H9 (cell line): ENCODE measurements at regions not wholly inside any gene's neighbourhood (a gene's known extent, or its start where the extent isn't known, plus 50 kb on each side); places are given as distances from the start of the nearest gene placed in this dataset.

Source experiments
- DNase-seq: peaks from one replicate; pipeline ENCODE4 v3.0.0-alpha.2; 2017
- H2AFZ ChIP-seq: one replicate; pipeline ENCODE4 v1.6.1; 2013; ENCODE audit warnings: mild to moderate bottlenecking, low read length, control low read depth, moderate library complexity
- H2AK5ac ChIP-seq: 2 replicates; pipeline ENCODE4 v1.6.1; 2013; ENCODE audit warnings: low read length, control low read depth, mixed read lengths; ENCODE audit not compliant: insufficient read length
- H2BK120ac ChIP-seq: one replicate; pipeline ENCODE4 v1.6.1; 2013; ENCODE audit warnings: low read depth, mild to moderate bottlenecking, low read length, control low read depth, inconsistent platforms; ENCODE audit not compliant: poor library complexity, severe bottlenecking
- H2BK12ac ChIP-seq: 2 replicates; pipeline ENCODE4 v1.6.1; 2013; ENCODE audit warnings: low read length, control low read depth, mixed read lengths, low read depth; ENCODE audit not compliant: insufficient read length
- H2BK15ac ChIP-seq: 2 replicates; pipeline ENCODE4 v1.6.1; 2013; ENCODE audit warnings: low read depth, low read length, control low read depth
- H2BK20ac ChIP-seq: one replicate; pipeline ENCODE4 v1.6.1; 2013; ENCODE audit warnings: low read depth, mild to moderate bottlenecking, low read length, control low read depth, inconsistent platforms; ENCODE audit not compliant: poor library complexity, severe bottlenecking
- H2BK5ac ChIP-seq: 2 replicates; pipeline ENCODE4 v1.6.1; 2013; ENCODE audit warnings: low read length, control low read depth, mixed read lengths; ENCODE audit not compliant: insufficient read length
- H3K14ac ChIP-seq: 2 replicates; pipeline ENCODE4 v1.6.1; 2013; ENCODE audit warnings: low read length, control low read depth; ENCODE audit not compliant: insufficient read depth
- H3K18ac ChIP-seq: 2 replicates; pipeline ENCODE4 v1.6.1; 2013; ENCODE audit warnings: low read depth, mild to moderate bottlenecking, mixed read lengths, low read length, control low read depth; ENCODE audit not compliant: insufficient read length
- H3K23ac ChIP-seq: 2 replicates; pipeline ENCODE4 v1.6.1; 2013; ENCODE audit warnings: low read length, control low read depth, mixed read lengths, low read depth; ENCODE audit not compliant: insufficient read length
- H3K23me2 ChIP-seq: 2 replicates; pipeline ENCODE4 v1.6.1; 2013; ENCODE audit warnings: low read depth, mild to moderate bottlenecking, mixed read lengths, low read length, control low read depth; ENCODE audit not compliant: insufficient read length, poor library complexity, severe bottlenecking
- H3K27ac ChIP-seq: 2 replicates; pipeline ENCODE4 v1.5.1; 2013; ENCODE audit warnings: low read length, control low read depth, mixed read lengths, low read depth; ENCODE audit not compliant: insufficient read length
- H3K27me3 ChIP-seq: 2 replicates; pipeline ENCODE4 v1.6.1; 2013; ENCODE audit warnings: low read length, control low read depth, inconsistent platforms; ENCODE audit not compliant: insufficient read depth
- H3K4ac ChIP-seq: 2 replicates; pipeline ENCODE4 v1.6.1; 2013; ENCODE audit warnings: low read depth, mild to moderate bottlenecking, control low read depth, inconsistent platforms, low read length, moderate library complexity
- H3K4me1 ChIP-seq: 2 replicates; pipeline ENCODE4 v1.6.1; 2013; ENCODE audit warnings: low read length, control low read depth, inconsistent platforms; ENCODE audit not compliant: insufficient read depth
- H3K4me2 ChIP-seq: 2 replicates; pipeline ENCODE4 v1.6.1; 2013; ENCODE audit warnings: low read length, control low read depth, mixed read lengths; ENCODE audit not compliant: insufficient read length, insufficient read depth
- H3K56ac ChIP-seq: 2 replicates; pipeline ENCODE4 v1.6.1; 2013; ENCODE audit warnings: low read depth, mild to moderate bottlenecking, mixed read lengths, low read length, control low read depth; ENCODE audit not compliant: insufficient read length
- H3K79me1 ChIP-seq: 2 replicates; pipeline ENCODE4 v1.6.1; 2013; ENCODE audit warnings: low read depth, mild to moderate bottlenecking, moderate library complexity, low read length, control low read depth, inconsistent platforms; ENCODE audit not compliant: insufficient read depth, poor library complexity, severe bottlenecking
- H3K79me2 ChIP-seq: 2 replicates; pipeline ENCODE4 v1.6.1; 2013; ENCODE audit warnings: low read length, control low read depth, inconsistent platforms; ENCODE audit not compliant: insufficient read depth
- H3K9ac ChIP-seq: 2 replicates; pipeline ENCODE4 v1.6.1; 2013; ENCODE audit warnings: low read length, control low read depth, mixed read lengths; ENCODE audit not compliant: insufficient read length; ENCODE audit errors: extremely low read depth
- H3K9me3 ChIP-seq: one replicate; pipeline ENCODE4 v1.6.1; 2013; ENCODE audit warnings: low read depth, low read length, inconsistent platforms; ENCODE audit not compliant: control insufficient read depth
- H3T11ph ChIP-seq: one replicate; pipeline ENCODE4 v1.6.1; 2013; ENCODE audit warnings: mild to moderate bottlenecking, low read length, control low read depth, inconsistent platforms
- H4K20me1 ChIP-seq: one replicate; pipeline ENCODE4 v1.6.1; 2013; ENCODE audit not compliant: control insufficient read depth, insufficient read length, insufficient read depth
- H4K5ac ChIP-seq: 2 replicates; pipeline ENCODE4 v1.6.1; 2013; ENCODE audit warnings: low read depth, mild to moderate bottlenecking, mixed read lengths, low read length, control low read depth; ENCODE audit not compliant: insufficient read length
- H4K8ac ChIP-seq: replicated peaks from 2 replicates; pipeline ENCODE4 v1.6.1; 2013; ENCODE audit warnings: low read length, control low read depth, mixed read lengths, low read depth; ENCODE audit not compliant: insufficient read length
- H4K91ac ChIP-seq: 2 replicates; pipeline ENCODE4 v1.6.1; 2013; ENCODE audit warnings: low read depth, mild to moderate bottlenecking, moderate library complexity, mixed read lengths, low read length, control low read depth; ENCODE audit not compliant: insufficient read length
- H3K27ac Mint-ChIP-seq, 3 experiments: 2 replicates in 2 of 3; 3 replicates in 1 of 3; pipeline ENCODE4 v1.8.0; 2020 to 2021; ENCODE audit warnings: mixed read lengths in 3 of 3, mild to moderate bottlenecking in 1 of 3, moderate library complexity in 1 of 3
- H3K27me3 Mint-ChIP-seq: 2 replicates; pipeline ENCODE4 v1.8.0; 2021; ENCODE audit warnings: low read depth, mild to moderate bottlenecking, moderate library complexity, mixed read lengths
- H3K36me3 Mint-ChIP-seq, 3 experiments: 2 replicates in 2 of 3; 3 replicates in 1 of 3; pipeline ENCODE4 v1.8.0; 2020 to 2021; ENCODE audit warnings: low read depth in 3 of 3, mixed read lengths in 3 of 3; ENCODE audit not compliant: insufficient read depth in 1 of 3
- H3K4me1 Mint-ChIP-seq, 2 experiments: 2 replicates each; pipeline ENCODE4 v1.8.0; 2020; ENCODE audit warnings: mixed read lengths in 2 of 2
- H3K4me3 Mint-ChIP-seq, 2 experiments: 2 replicates in 1 of 2; 3 replicates in 1 of 2; pipeline ENCODE4 v1.8.0; 2020 to 2021; ENCODE audit warnings: mild to moderate bottlenecking in 2 of 2, mixed read lengths in 2 of 2, moderate library complexity in 1 of 2
- H3K9me3 Mint-ChIP-seq, 2 experiments: 2 replicates in 1 of 2; 3 replicates in 1 of 2; pipeline ENCODE4 v1.8.0; 2020; ENCODE audit warnings: mild to moderate bottlenecking in 2 of 2, mixed read lengths in 2 of 2, moderate library complexity in 1 of 2
- TF ChIP-seq, protein P1 (sequence below): fragments of 200-600 bp; sonication (generic); conservative IDR thresholded peaks from 3 replicates; pipeline ENCODE4 v1.8.0; 2021; ENCODE audit warnings: antibody characterized with exemption, mild to moderate bottlenecking

DNA sequence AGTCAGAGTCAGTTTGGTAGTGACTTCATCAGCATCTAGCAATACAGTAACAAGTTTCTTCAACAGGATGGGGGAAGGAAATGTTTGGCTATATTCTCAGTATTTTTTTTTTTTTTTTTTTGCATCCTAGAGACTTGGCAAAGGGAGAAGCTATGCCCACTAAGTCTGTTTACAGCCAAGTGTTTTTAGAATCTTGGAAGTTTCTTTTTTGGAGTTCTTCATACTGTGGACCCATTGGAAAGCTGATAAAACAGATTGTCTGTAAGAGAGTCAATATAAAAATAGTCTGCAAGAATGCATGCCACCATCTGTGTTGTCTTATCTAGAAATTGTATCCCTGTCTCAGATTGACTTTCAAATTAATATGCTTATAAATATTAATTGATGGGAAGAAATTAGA, 171.2 kb downstream of the ADCYAP1 start:
- Mint-ChIP-seq H3K27me3 (no peaks in the 10 kb centered on the region), H3K36me3 (peaks cover 0 to 3% (median 0%) of the 10 kb centered on the region in 3 experiments; a peak in 1 of 7 replicates), H3K4me3 (no peak overlapping the region), H3K27ac (no peak overlapping the region), H3K4me1 (peaks cover 9 to 19% of the 10 kb centered on the region in 2 experiments), H3K9me3 (no peaks in the 10 kb centered on the region)
- H4K5ac ChIP-seq, result no peak overlapping the region
- no peak overlapping the region for H2BK15ac ChIP-seq
- no peaks in the 10 kb centered on the region for H3K9me3 ChIP-seq
- H3K79me2 ChIP-seq, result no peaks in the 10 kb centered on the region
- no peak overlapping the region for H3T11ph ChIP-seq
- H3K4me1 ChIP-seq, result no peaks in the 10 kb centered on the region
- no peak overlapping the region for H4K91ac ChIP-seq
- no peak overlapping the region for H3K56ac ChIP-seq
- no peak overlapping the region for H2AFZ ChIP-seq
- H3K14ac ChIP-seq, result no peak overlapping the region
- no peak for DNase-seq
- no peak overlapping the region for H3K4me2 ChIP-seq
- no peak overlapping the region for H3K4ac ChIP-seq
- no peak overlapping the region for H3K27ac ChIP-seq
- H4K8ac ChIP-seq, result no peak overlapping the region
- H2BK20ac ChIP-seq, result no peak overlapping the region
- H3K18ac ChIP-seq, result no peak overlapping the region
- TF ChIP-seq, protein P1, sequence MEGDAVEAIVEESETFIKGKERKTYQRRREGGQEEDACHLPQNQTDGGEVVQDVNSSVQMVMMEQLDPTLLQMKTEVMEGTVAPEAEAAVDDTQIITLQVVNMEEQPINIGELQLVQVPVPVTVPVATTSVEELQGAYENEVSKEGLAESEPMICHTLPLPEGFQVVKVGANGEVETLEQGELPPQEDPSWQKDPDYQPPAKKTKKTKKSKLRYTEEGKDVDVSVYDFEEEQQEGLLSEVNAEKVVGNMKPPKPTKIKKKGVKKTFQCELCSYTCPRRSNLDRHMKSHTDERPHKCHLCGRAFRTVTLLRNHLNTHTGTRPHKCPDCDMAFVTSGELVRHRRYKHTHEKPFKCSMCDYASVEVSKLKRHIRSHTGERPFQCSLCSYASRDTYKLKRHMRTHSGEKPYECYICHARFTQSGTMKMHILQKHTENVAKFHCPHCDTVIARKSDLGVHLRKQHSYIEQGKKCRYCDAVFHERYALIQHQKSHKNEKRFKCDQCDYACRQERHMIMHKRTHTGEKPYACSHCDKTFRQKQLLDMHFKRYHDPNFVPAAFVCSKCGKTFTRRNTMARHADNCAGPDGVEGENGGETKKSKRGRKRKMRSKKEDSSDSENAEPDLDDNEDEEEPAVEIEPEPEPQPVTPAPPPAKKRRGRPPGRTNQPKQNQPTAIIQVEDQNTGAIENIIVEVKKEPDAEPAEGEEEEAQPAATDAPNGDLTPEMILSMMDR, result no peak
- H3K9ac ChIP-seq, result no peak overlapping the region
- H3K23ac ChIP-seq, result no peak overlapping the region
- H3K23me2 ChIP-seq, result no peaks in the 10 kb centered on the region
- no peak overlapping the region for H2AK5ac ChIP-seq
- H3K79me1 ChIP-seq, result peaks cover 2% of the 10 kb centered on the region
- no peak overlapping the region for H2BK12ac ChIP-seq
- H4K20me1 ChIP-seq, result no peaks in the 10 kb centered on the region
- no peak overlapping the region for H2BK120ac ChIP-seq
- no peak overlapping the region for H2BK5ac ChIP-seq
- H3K27me3 ChIP-seq, result no peaks in the 10 kb centered on the region
